Transverse colon (tissue), 3 donors: ENCODE measurements at regions not wholly inside any gene's neighbourhood (a gene's known extent, or its start where the extent isn't known, plus 50 kb on each side); places are given as distances from the start of the nearest gene placed in this dataset.

Experiments used
- POLR2A ChIP-seq: fragments of 450-650 bp; IDR thresholded peaks from one replicate; pipeline ENCODE4 v1.6.1; 2016; ENCODE audit warnings: antibody characterized with exemption, mild to moderate bottlenecking, moderate library complexity
- TF ChIP-seq, protein P1 (sequence below), 5 experiments: fragments of 200-600 bp in 3 of 5; fragments of 450-650 bp in 2 of 5; sonication (generic) in 3 of 5; IDR thresholded peaks; 1 replicate in 2 of 5; 2 replicates in 3 of 5; pipeline ENCODE4 v1.5.1; 2016 to 2017; ENCODE audit warnings: antibody characterized with exemption in 5 of 5, inconsistent platforms in 3 of 5, mild to moderate bottlenecking in 2 of 5, moderate library complexity in 1 of 5

DNA sequence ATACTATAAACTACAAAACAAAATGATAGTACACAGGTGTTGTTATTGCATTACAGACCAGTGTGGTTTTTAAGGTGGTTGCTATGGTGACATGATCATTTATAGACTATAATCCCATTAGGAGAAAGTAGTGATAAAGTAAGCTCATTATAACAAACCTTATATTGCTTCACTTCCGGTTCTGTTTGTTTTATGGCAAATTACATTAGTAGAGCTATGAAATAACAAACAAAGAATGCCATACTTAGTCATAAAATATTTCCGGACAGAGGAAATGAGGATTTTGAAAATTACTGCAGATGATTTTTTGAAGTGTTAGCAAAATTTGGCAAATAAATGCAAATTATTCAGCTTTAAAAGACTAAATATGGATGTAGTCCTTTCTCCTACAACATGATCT, 640.4 kb upstream of the ARPP21 start:
- TF ChIP-seq, protein P1, sequence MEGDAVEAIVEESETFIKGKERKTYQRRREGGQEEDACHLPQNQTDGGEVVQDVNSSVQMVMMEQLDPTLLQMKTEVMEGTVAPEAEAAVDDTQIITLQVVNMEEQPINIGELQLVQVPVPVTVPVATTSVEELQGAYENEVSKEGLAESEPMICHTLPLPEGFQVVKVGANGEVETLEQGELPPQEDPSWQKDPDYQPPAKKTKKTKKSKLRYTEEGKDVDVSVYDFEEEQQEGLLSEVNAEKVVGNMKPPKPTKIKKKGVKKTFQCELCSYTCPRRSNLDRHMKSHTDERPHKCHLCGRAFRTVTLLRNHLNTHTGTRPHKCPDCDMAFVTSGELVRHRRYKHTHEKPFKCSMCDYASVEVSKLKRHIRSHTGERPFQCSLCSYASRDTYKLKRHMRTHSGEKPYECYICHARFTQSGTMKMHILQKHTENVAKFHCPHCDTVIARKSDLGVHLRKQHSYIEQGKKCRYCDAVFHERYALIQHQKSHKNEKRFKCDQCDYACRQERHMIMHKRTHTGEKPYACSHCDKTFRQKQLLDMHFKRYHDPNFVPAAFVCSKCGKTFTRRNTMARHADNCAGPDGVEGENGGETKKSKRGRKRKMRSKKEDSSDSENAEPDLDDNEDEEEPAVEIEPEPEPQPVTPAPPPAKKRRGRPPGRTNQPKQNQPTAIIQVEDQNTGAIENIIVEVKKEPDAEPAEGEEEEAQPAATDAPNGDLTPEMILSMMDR (IDR thresholded peaks at IDR 0.05), result no peak
- no peak for TF ChIP-seq POLR2A
